ENCODE measurements at regions not wholly inside any gene's neighbourhood (a gene's known extent, or its start where the extent isn't known, plus 50 kb on each side); places are given as distances from the start of the nearest gene placed in this dataset.

DNA sequence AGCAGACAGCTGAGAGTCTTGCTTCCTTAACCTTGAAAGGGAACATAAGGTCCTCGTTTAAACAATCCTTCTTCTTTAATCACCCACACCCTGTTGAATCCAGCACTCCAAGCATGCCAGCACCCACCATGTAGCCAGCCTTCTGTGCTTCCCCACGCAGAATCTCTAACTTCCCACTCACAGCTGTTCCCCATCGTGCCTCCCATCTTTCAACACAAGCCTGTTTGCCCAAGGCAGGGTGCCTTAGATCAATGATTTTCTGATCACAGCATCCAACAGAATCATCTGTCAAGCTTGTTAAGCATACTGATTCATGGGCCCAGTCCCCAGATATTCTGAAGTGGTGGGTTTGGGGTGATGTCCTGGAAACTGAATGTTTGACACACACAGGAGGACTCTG, 530.8 kb downstream of the SH2D4B start:
- CTCF ChIA-PET: interaction anchor here (1.1 to 1.7 kb wide), 2 partner anchors 9 to 50 kb away, joined by 4 to 5 read pairs; no protein-coding TSS in a partner anchor
- no peak for TF ChIP-seq RAD21 (IDR thresholded peaks at IDR 0.05; ENCODE audit: low read length)
- TF ChIP-seq, protein P1, sequence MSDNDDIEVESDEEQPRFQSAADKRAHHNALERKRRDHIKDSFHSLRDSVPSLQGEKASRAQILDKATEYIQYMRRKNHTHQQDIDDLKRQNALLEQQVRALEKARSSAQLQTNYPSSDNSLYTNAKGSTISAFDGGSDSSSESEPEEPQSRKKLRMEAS (IDR thresholded peaks at IDR 0.05; ENCODE audit: low read depth): no peak
- TF ChIP-seq, protein P2, sequence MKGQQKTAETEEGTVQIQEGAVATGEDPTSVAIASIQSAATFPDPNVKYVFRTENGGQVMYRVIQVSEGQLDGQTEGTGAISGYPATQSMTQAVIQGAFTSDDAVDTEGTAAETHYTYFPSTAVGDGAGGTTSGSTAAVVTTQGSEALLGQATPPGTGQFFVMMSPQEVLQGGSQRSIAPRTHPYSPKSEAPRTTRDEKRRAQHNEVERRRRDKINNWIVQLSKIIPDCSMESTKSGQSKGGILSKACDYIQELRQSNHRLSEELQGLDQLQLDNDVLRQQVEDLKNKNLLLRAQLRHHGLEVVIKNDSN (IDR thresholded peaks at IDR 0.05; ENCODE audit: borderline replicate concordance, low read depth): no peak
- no peak for TF ChIP-seq NFIC (IDR thresholded peaks at IDR 0.05; ENCODE audit: borderline replicate concordance)
- TF ChIP-seq JUND (IDR thresholded peaks at IDR 0.05): no peak
- TF ChIP-seq, protein P3, sequence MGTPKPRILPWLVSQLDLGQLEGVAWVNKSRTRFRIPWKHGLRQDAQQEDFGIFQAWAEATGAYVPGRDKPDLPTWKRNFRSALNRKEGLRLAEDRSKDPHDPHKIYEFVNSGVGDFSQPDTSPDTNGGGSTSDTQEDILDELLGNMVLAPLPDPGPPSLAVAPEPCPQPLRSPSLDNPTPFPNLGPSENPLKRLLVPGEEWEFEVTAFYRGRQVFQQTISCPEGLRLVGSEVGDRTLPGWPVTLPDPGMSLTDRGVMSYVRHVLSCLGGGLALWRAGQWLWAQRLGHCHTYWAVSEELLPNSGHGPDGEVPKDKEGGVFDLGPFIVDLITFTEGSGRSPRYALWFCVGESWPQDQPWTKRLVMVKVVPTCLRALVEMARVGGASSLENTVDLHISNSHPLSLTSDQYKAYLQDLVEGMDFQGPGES (IDR thresholded peaks at IDR 0.05; ENCODE audit: low read depth, low read length): no peak
- TF ChIP-seq FOSL2 (IDR thresholded peaks at IDR 0.05; ENCODE audit: borderline replicate concordance, low read depth): no peak
- Histone ChIP-seq H3K27ac (ENCODE audit: low read depth in 2 of 2, low read length in 1 of 2) (no peak overlapping the region), H3K79me2 (ENCODE audit: insufficient read depth) (no peaks in the 10 kb centered on the region), H3K9me3 (no peaks in the 10 kb centered on the region), H3K4me2 (no peak overlapping the region), H3F3A (replicated peaks; ENCODE audit: insufficient read depth) (no peaks in the 10 kb centered on the region), H3K4me3 (ENCODE audit: low read depth in 2 of 2, low read length in 1 of 2) (no peak overlapping the region), H3K36me3 (replicated peaks in 1 of 2; ENCODE audit: control insufficient read depth in 1 of 2, insufficient read depth in 2 of 2, low read length in 1 of 2) (no peaks in the 10 kb centered on the region), H4K20me1 (ENCODE audit: insufficient read depth) (no peaks in the 10 kb centered on the region), H3K4me1 (ENCODE audit: control insufficient read depth in 1 of 2, insufficient read depth in 2 of 2, low read depth in 1 of 2, low read length in 1 of 2) (no peaks in the 10 kb centered on the region), H3K9me2 (no peaks in the 10 kb centered on the region), H3K9ac (no peak overlapping the region), H2AFZ (ENCODE audit: low read depth) (no peak overlapping the region), H3K27me3 (ENCODE audit: insufficient read depth) (no peaks in the 10 kb centered on the region)
- WGBS (ENCODE audit: low lambda C conversion rate): 5% methylated on average over 3 of the region's 3 CpGs
- POLR2A ChIA-PET: no interaction called here
- no peak for DNase-seq

DNA sequence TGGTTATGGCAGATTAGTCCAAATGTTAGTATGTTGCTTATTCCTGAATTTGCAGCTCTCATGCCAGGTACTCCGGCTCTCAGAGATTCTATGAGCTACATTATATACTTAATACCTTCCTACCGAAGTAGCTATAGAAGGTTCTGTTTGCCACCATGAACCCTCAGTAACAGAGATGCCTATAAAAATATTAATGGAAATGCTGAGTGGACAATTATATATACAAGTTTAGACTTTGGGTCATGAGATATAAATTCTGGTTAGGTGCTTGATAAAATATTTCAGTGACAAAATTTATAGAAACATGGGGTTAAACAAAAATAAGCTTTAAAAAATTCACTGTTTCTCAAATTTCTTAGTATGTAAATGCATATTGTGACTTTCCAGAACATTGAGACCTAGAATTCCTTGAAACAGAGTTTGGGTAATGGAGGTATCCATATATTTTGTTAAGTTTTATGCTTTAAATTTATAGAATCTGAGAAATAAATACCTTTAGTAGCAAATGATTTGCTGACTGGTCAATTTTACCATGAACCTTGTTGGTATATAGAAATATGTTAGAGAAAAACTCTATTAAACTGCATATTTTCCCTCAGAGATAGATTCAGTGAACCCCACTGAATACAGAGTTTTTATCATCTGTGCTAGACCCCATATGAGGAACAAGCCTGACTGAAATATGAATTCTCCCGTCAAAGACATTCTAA, 533.5 kb downstream of the SH2D4B start:
- H2AFZ ChIP-seq (ENCODE audit: low read depth): no peak overlapping the region
- H3K27me3 ChIP-seq (ENCODE audit: insufficient read depth): no peaks in the 10 kb centered on the region
- no peaks in the 10 kb centered on the region for H3K79me2 ChIP-seq (ENCODE audit: insufficient read depth)
- POLR2A ChIA-PET: no interaction called here
- H3K36me3 ChIP-seq (replicated peaks in 1 of 2; ENCODE audit: control insufficient read depth in 1 of 2, insufficient read depth in 2 of 2, low read length in 1 of 2): no peaks in the 10 kb centered on the region
- no peak overlapping the region for H3K4me3 ChIP-seq (ENCODE audit: low read depth in 2 of 2, low read length in 1 of 2)
- whole genome bisulfite sequencing (ENCODE audit: low lambda C conversion rate): 8% methylated on average over 3 of the region's 3 CpGs
- no peaks in the 10 kb centered on the region for H3K4me1 ChIP-seq (ENCODE audit: control insufficient read depth in 1 of 2, insufficient read depth in 2 of 2, low read depth in 1 of 2, low read length in 1 of 2)
- H3K9me2 ChIP-seq: no peaks in the 10 kb centered on the region
- no peak for DNase-seq
- no peaks in the 10 kb centered on the region for H4K20me1 ChIP-seq (ENCODE audit: insufficient read depth)
- no peak overlapping the region for H3K4me2 ChIP-seq
- no peak overlapping the region for H3K27ac ChIP-seq (ENCODE audit: low read depth in 2 of 2, low read length in 1 of 2)
- TF ChIP-seq JUND (IDR thresholded peaks at IDR 0.05): no peak
- no peak for TF ChIP-seq EZH2phosphoT487 (IDR thresholded peaks at IDR 0.05; ENCODE audit: borderline replicate concordance, low read depth)
- no peak for TF ChIP-seq TAF1 (IDR thresholded peaks at IDR 0.05; ENCODE audit: borderline replicate concordance, low read depth, low read length)
- no peak for TF ChIP-seq GABPA (IDR thresholded peaks at IDR 0.05; ENCODE audit: low read depth)
- no peak for TF ChIP-seq FOXJ3 (CRISPR knock-in tag; IDR thresholded peaks at IDR 0.05)
- no peak for TF ChIP-seq NRF1 (IDR thresholded peaks at IDR 0.05; ENCODE audit: low read depth, low read length)
- no peak for TF ChIP-seq NFIC (IDR thresholded peaks at IDR 0.05; ENCODE audit: borderline replicate concordance)
- TF ChIP-seq TEAD4 (IDR thresholded peaks at IDR 0.05; ENCODE audit: borderline replicate concordance, insufficient read depth): no peak
- no peak for TF ChIP-seq GATA2 (CRISPR knock-in tag; IDR thresholded peaks at IDR 0.05)
- TF ChIP-seq RAD21 (IDR thresholded peaks at IDR 0.05; ENCODE audit: low read length): no peak
- TF ChIP-seq POLR2AphosphoS5 (IDR thresholded peaks at IDR 0.05; ENCODE audit: low read depth, low read length): no peak
- no peak for TF ChIP-seq CHD2 (IDR thresholded peaks at IDR 0.05; ENCODE audit: low read length, partially characterized antibody)
- TF ChIP-seq SIN3A (IDR thresholded peaks at IDR 0.05; ENCODE audit: borderline replicate concordance, low read depth, low read length): no peak
- no peak for TF ChIP-seq MXI1 (IDR thresholded peaks at IDR 0.05; ENCODE audit: low read depth, low read length)
- no peak for TF ChIP-seq MEF2A (IDR thresholded peaks at IDR 0.05; ENCODE audit: borderline replicate concordance, low read depth)
- H3F3A ChIP-seq (replicated peaks; ENCODE audit: insufficient read depth): no peaks in the 10 kb centered on the region
- CTCF ChIA-PET: interaction anchor here (1.1 to 2.4 kb wide), 2 partner anchors 12 to 52 kb away, joined by 3 to 5 read pairs; no protein-coding TSS in a partner anchor
- H3K9ac ChIP-seq: no peak overlapping the region
- no peaks in the 10 kb centered on the region for H3K9me3 ChIP-seq
